HG02678 (cell line): ENCODE measurements at regions not wholly inside any gene's neighbourhood (a gene's known extent, or its start where the extent isn't known, plus 50 kb on each side); places are given as distances from the start of the nearest gene placed in this dataset.

Experiments
- ATAC-seq: cut with Tn5 transposase; IDR thresholded peaks from one replicate; pipeline ENCODE4 v1.9.1; 2021; ENCODE audit warnings: mild to moderate bottlenecking, moderate library complexity; ENCODE audit not compliant: unreplicated experiment

GRCh38 chr11:131231317-131231940 lies 139.0 kb upstream of the NTM start:
- no peak for ATAC-seq

- no peak for ATAC-seq
These were observed 138.2 kb upstream of the NTM start for GRCh38 chr11:131232261-131232660.

- no peak for ATAC-seq
These were observed 136.2 kb upstream of the NTM start for GRCh38 chr11:131234221-131234620.

- ATAC-seq = no peak
These were observed 134.8 kb upstream of the NTM start for GRCh38 chr11:131235328-131236298.

- no peak for ATAC-seq
These were observed 130.0 kb upstream of the NTM start for GRCh38 chr11:131240421-131240820.

- ATAC-seq = no peak
These were observed 127.9 kb upstream of the NTM start for GRCh38 chr11:131242476-131243000.

- ATAC-seq = no peak
These were observed 124.3 kb upstream of the NTM start for GRCh38 chr11:131246156-131246555.

GRCh38 chr11:131246663-131247062 lies 123.8 kb upstream of the NTM start:
- no peak for ATAC-seq

GRCh38 chr11:131248588-131248987 lies 121.8 kb upstream of the NTM start:
- no peak for ATAC-seq

GRCh38 chr11:131253142-131253655 lies 117.2 kb upstream of the NTM start:
- ATAC-seq = no peak

GRCh38 chr11:131253656-131254151 lies 116.7 kb upstream of the NTM start:
- no peak for ATAC-seq

GRCh38 chr11:131254254-131254653 lies 116.2 kb upstream of the NTM start:
- ATAC-seq = no peak

GRCh38 chr11:131274233-131274632 lies 96.2 kb upstream of the NTM start:
- no peak for ATAC-seq

GRCh38 chr11:131275580-131275979 lies 94.8 kb upstream of the NTM start:
- no peak for ATAC-seq

- no peak for ATAC-seq
These were observed 91.9 kb upstream of the NTM start for GRCh38 chr11:131278472-131278871.

- ATAC-seq = no peak
These were observed 90.6 kb upstream of the NTM start for GRCh38 chr11:131279654-131280384.

GRCh38 chr11:131281316-131281715 lies 89.1 kb upstream of the NTM start:
- ATAC-seq = no peak

- ATAC-seq = no peak
These were observed 86.4 kb upstream of the NTM start for GRCh38 chr11:131284041-131284440.

GRCh38 chr11:131288521-131289091 lies 81.8 kb upstream of the NTM start:
- no peak for ATAC-seq

GRCh38 chr11:131290185-131290584 lies 80.2 kb upstream of the NTM start:
- no peak for ATAC-seq

GRCh38 chr11:131295986-131296385 lies 74.4 kb upstream of the NTM start:
- no peak for ATAC-seq
